MCF 10A (cell line): ENCODE measurements at regions not wholly inside any gene's neighbourhood (a gene's known extent, or its start where the extent isn't known, plus 50 kb on each side); places are given as distances from the start of the nearest gene placed in this dataset.

Source experiments
- BruUV-seq: library from RNA; stranded (reverse); fragments of 400-500 nt; replicated peaks from 2 replicates; lab custom pipeline; 2021; lab: Mats Ljungman, UMichigan
- CTCF ChIA-PET: fragments of 300-600 bp; sonication (Branson Sonifier 250); formaldehyde crosslinking; extraction: SDS; loops from one replicate; lab custom pipeline; 2021; ENCODE audit warnings: antibody characterized with exemption, inconsistent platforms; lab: Yijun Ruan, JAX
- POLR2A ChIA-PET: fragments of 300-600, 350-650 bp; sonication (Branson Sonifier 250); formaldehyde crosslinking; extraction: SDS; loops from one replicate; lab custom pipeline; 2020; ENCODE audit warnings: antibody characterized with exemption, inconsistent platforms; lab: Yijun Ruan, JAX
- DNase-seq: peaks from one replicate; pipeline ENCODE4 v3.0.0-alpha.2; 2018; ENCODE audit not compliant: unreplicated experiment
- H3K27ac Mint-ChIP-seq: one replicate; pipeline ENCODE4 v1.8.0; 2022; ENCODE audit warnings: mild to moderate bottlenecking, low read depth, mixed read lengths; ENCODE audit not compliant: unreplicated experiment
- H3K27me3 Mint-ChIP-seq: one replicate; pipeline ENCODE4 v1.8.0; 2022; ENCODE audit warnings: mixed read lengths; ENCODE audit not compliant: insufficient read depth, unreplicated experiment
- H3K36me3 Mint-ChIP-seq: one replicate; pipeline ENCODE4 v1.8.0; 2022; ENCODE audit warnings: mild to moderate bottlenecking, moderate library complexity, mixed read lengths; ENCODE audit not compliant: insufficient read depth, unreplicated experiment
- H3K4me1 Mint-ChIP-seq: one replicate; pipeline ENCODE4 v1.8.0; 2022; ENCODE audit warnings: mixed read lengths; ENCODE audit not compliant: insufficient read depth, unreplicated experiment
- H3K4me3 Mint-ChIP-seq: one replicate; pipeline ENCODE4 v1.8.0; 2022; ENCODE audit warnings: mild to moderate bottlenecking, moderate library complexity, mixed read lengths; ENCODE audit not compliant: unreplicated experiment
- H3K9me3 Mint-ChIP-seq: one replicate; pipeline ENCODE4 v1.8.0; 2022; ENCODE audit warnings: mixed read lengths; ENCODE audit not compliant: unreplicated experiment
- CTCF ChIP-seq: fragments of 200-600 bp; IDR thresholded peaks from one replicate; pipeline ENCODE4 v1.8.0; 2022; ENCODE audit warnings: antibody characterized with exemption, mild to moderate bottlenecking; ENCODE audit not compliant: unreplicated experiment
- intact Hi-C: fragments of 100-400 bp; cut with micrococcal nuclease; formaldehyde crosslinking; loops from 2 replicates; pipeline ENCODE4 v1.14.1; 2022

- H3K36me3 Mint-ChIP-seq, result no peaks in the 10 kb centered on the region
- H3K27ac Mint-ChIP-seq, result no peak overlapping the region
- no peak overlapping the region for H3K4me3 Mint-ChIP-seq
- POLR2A ChIA-PET, result no interaction called here
- no peaks in the 10 kb centered on the region for H3K4me1 Mint-ChIP-seq
- no peak for DNase-seq
- intact Hi-C loops, result no loop called here
- no peak for TF ChIP-seq CTCF
- no peaks in the 10 kb centered on the region for H3K27me3 Mint-ChIP-seq
- BruUV-seq, result no TSS peak
- peaks cover 14% of the 10 kb centered on the region for H3K9me3 Mint-ChIP-seq
- CTCF ChIA-PET, result no interaction called here
Measured at GRCh38 chr2:128450211-128451024, 131.8 kb upstream of the HS6ST1 start.

GRCh38 chr2:128451084-128452023, 132.7 kb upstream of the HS6ST1 start:
- ChIA-PET CTCF (no interaction called here), POLR2A (no interaction called here)
- intact Hi-C loops, result no loop called here
- Mint-ChIP-seq H3K27ac (no peak overlapping the region), H3K9me3 (peaks cover 14% of the 10 kb centered on the region), H3K4me3 (no peak overlapping the region), H3K4me1 (no peaks in the 10 kb centered on the region), H3K36me3 (no peaks in the 10 kb centered on the region), H3K27me3 (no peaks in the 10 kb centered on the region)
- no peak for TF ChIP-seq CTCF
- no TSS peak for BruUV-seq
- DNase-seq, result no peak

- H3K27ac Mint-ChIP-seq, result no peak overlapping the region
- H3K4me3 Mint-ChIP-seq, result no peak overlapping the region
- intact Hi-C loops, result no loop called here
- ChIA-PET CTCF (no interaction called here), POLR2A (interaction anchor here (0.6 kb wide), 1 partner anchor 95 kb away, joined by 3 read pairs; no protein-coding TSS in a partner anchor)
- no peaks in the 10 kb centered on the region for H3K4me1 Mint-ChIP-seq
- peaks cover 14% of the 10 kb centered on the region for H3K9me3 Mint-ChIP-seq
- H3K36me3 Mint-ChIP-seq, result no peaks in the 10 kb centered on the region
- no TSS peak for BruUV-seq
- no peak for DNase-seq
- no peak for TF ChIP-seq CTCF
- no peaks in the 10 kb centered on the region for H3K27me3 Mint-ChIP-seq
Measured at GRCh38 chr2:128452024-128452411, 133.3 kb upstream of the HS6ST1 start.
